Fibroblast of upper back skin (primary cell): ENCODE measurements at regions not wholly inside any gene's neighbourhood (a gene's known extent, or its start where the extent isn't known, plus 50 kb on each side); places are given as distances from the start of the nearest gene placed in this dataset.
"Not testable (repeated sequence)": the region's sequence is repeated elsewhere in the genome, so short reads cannot be mapped to it uniquely, and the experiment has no call there.

ENCODE experiments used
- DNase-seq: peaks from one replicate; pipeline ENCODE4 v3.0.0-alpha.2; 2013

DNA sequence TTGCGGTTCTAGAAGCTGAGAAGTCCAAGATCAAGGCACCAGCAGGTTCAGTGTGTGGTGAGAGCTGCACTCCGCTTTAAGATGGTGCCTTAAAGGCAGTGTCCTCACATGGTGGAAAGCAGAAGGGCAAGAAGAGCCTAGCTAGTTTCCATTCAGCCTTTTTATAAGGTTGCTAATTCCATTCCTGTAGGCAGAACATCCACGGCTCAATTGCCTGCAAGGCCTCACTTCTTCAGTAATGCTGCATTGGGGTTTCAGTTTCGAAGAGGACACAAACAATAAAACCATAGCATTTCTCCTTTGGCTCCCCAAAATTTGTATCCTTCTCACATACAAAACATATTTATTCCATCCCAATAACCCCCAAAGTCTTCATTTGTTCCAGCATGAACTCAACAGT is 109.5 kb upstream of the KCND2 start:
- DNase-seq = no peak

DNA sequence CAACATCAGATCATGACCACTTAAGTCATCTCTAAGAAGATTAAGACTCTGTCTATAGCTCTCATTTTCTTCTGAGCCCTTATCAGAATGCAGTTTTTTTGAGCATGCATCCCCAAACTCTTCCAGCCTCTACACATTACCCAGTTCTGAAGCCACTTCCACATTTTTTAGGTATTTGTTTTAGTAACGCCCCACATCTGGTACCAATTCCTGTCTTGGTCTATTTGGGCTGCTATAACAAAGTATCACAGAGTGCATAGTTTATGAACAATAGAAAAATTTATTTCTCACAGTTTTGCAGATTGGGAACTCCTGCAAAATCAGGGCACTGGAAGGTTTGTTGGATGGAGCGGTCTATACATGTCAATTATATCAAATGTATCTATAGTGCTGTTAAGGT is 107.7 kb upstream of the KCND2 start:
- DNase-seq = peak; percentile 30

DNA sequence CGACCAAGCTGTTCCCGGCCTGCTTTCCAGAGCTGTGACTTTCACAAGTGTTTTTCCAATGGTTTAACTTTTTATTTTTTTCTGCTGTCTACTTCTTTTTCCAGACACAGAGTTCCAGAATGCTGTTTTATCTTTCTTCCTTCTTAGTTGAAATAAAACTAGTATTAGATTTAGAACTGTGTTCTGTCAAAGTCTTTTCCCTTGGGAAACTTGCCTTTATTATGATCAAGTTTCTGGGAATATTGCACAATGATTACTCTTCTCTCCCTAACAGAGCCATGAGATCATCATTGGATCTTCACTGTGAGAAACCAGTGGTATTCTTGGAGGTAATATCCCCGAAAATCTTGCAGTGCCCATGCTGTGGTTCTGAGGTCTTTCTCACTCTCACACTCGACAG is 104.9 kb upstream of the KCND2 start:
- DNase-seq = peak; percentile 80

DNA sequence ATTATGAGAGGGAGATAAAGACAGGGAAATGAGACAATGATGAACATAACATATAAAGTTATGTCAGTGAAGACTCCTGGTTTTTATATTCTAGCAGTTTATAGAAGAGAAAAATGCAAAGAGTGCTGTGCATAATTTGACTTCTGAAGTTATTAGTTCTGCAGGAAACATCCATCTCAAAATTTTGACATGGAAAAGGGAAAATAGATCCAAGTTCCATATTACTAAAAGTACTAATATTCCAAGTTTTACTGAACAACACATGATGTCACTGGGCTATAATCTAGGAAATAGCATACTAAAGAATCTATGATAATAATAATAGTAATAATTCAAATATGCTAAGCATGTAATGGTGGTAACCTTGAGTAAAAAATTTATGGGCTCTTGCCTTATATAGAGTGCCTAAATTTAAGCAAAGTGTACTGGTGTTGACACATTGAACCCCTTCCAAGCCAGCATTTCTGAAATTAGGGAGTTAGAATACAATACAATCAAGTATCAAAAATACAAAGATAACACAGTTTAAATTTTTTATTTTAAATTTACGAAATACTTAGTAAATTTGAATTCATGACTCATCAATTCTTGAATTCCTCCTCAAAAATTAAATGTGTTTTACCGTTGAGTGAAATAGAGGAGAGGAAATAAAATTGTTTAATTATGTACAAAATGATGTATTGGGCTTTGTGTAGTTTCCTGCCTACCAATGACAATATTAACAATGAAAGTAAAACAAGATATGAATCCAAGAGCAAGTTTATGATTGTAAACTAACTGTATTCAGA is 102.8 kb upstream of the KCND2 start:
- DNase-seq = peak; percentile 71

DNA sequence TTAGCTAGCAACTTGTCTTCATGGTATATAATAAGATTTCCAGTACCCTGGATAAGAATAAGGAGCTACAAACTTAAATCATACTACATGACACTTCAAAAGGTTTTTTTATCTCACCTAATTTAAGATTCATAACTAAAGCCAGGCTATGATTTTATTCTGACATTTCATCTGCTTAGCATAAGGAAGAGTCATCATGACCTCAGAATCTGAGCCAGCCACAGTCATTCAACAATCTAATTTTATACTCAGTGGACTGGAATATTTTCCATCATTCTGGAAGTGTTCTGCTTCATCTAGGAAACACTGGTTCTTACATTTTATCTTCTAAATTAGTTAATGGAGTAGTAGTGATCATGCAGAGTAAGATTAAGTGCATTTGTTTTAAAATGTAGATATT is 102.1 kb upstream of the KCND2 start:
- DNase-seq = peak; percentile 56

DNA sequence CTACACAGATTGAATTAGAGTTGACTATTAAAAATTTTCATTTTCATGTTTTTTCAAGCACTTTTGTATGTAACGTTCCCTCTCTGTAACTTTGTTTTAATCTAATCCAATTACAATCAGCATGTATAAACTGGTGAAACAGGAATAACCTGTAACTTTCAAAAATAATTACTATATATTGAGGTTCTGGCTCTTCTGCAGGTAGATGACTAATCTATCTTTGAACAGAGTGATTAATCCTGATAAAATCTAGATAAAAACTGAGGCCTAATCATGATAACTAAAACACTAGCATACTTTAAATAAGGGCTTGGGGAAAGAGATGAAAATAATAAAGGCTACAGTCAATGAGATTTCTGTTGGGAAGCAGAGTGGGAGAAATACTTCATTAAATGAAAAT is 101.6 kb upstream of the KCND2 start:
- DNase-seq = no peak

DNA sequence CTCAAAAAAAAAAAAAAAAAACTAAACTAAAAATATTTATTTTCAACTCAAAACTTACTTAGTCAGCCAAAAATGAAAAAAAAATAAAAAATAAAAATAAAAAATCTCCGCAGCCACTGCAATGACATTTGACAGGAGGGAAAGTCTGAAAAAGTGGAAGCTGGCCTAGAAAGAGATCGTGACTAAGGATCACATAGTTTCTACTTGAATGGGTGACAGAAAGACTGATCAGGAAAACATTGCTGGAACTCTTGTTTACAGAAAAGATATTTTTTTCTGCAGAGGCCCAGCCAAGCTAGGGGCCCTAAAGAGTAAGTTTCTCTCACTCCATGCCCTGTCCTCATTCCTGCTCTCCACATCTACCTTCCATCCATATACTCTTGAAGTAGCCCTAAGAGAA is 92.8 kb upstream of the KCND2 start:
- DNase-seq = no peak

DNA sequence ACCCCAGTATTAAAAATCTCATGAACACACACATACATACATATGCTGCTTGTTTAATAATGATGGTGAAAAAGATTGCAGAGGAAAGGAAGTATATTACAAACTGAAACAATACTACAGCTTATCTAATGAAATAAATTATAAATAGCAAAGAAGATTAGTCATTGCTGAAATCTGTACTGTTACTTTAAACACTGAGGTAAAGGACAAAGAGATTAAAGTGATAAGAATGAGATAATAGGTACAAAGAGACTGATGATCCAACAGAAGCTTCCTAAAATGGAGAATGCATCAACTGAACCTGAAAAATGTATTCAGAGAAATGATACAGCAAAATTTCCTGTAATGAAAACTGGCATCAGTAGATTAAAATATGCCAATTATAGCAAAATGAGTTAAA is 91.5 kb upstream of the KCND2 start:
- DNase-seq = no peak

DNA sequence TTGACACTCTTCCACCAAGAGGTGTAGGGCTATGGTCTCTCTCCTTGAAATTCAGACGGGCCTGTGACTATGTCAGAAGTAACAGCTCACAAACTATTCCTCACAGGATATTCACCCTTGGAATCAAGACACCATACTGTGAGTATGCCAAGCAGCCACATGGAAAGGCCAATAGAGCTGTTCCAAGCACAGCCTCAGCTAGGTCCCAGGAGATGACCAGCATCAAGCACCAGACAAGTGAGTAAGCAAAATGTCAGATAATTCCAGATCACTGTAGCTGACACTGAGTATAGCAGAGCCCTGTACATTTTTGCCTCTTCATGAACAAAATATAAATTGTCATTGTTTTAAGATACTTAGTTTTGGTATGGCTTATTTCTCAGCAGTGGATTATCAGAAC is 88.1 kb upstream of the KCND2 start:
- DNase-seq = peak; percentile 2

DNA sequence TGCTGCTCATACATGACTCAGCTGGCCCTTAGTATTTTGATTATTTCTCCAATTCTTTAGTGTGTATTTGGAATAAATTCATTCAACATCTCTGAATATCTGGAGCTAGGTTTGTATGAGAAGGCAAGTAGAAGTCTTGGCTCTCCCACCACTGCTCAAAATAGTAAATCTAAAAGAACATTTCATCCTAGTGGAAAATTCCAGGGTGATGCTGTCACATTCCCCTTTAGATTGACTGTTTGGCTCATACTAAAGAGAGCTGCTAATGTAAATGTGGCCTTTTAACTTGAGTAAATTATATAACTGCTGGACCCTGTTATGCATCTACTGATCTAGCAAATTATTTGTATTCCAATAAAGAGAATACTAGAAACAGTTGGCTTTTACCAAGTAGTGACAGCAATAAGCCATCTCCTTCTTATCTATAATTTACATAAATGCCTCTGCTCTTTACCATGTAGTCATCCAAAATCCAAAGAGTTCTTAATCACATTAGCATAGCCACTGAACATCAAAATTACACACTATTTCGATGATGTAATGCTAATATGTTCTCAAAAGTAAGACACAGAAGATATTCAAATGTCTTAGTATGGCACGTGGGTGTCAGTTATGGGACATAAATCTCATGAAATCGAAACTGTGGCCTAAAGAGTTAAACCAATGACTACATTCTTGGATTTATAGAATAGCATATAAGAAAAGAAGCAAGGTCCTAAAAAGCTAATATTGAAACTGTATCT is 86.9 kb upstream of the KCND2 start:
- DNase-seq = peak; percentile 52

DNA sequence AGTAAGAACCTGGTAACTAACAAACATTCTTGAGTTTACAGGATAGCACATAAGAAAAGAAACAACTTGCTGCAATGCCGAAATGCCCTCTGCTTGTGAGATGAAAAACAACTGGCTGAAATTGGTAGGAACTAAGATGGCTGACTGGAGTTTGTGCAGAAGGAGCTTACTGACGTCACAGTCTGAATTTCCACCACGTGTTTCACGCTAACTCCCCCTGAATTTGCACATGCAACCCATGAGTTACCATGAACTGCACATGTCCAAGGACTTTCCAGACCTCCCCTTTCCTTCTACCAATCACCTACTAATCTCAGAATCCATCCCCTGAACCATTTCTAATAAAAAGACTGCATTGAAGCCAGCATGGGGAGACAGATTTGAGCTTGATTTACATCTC is 86.3 kb upstream of the KCND2 start:
- DNase-seq = no peak

DNA sequence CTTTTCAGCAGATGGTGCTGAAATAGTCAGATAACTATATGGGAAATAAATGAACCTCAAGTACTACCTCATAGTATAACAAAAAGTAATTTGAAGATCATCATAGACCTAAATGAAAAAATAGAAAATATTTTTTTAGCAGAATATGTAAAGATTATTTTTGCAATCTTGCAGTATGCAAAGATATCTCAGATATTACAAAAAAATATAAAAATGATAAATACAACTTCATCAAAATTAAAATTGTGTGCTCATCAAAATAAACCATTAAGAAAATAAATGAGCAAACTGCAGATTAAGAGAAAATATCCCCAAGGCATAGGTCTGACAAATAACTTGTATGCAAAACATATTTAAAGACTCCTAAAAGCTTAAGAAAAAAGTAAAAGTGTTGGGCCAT is 83.4 kb upstream of the KCND2 start:
- DNase-seq = no peak

DNA sequence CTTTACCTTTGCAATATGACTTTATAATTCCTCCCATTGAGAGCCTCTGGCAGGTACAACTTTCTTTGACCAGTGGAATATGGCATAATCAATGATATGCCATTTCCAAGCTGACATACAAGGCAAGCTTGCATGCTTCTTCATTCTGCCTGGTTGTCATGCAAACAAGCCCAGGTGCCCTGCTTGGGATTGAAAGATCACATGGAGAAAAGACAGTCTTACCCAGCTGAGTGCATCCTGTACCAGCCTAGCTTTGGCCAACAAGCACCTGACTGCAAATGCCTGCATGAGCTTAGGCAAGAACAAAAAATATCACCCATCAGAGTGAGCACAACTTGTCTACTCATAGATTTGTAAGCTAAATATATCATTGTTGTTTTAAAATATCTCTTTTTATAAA is 82.9 kb upstream of the KCND2 start:
- no peak for DNase-seq

DNA sequence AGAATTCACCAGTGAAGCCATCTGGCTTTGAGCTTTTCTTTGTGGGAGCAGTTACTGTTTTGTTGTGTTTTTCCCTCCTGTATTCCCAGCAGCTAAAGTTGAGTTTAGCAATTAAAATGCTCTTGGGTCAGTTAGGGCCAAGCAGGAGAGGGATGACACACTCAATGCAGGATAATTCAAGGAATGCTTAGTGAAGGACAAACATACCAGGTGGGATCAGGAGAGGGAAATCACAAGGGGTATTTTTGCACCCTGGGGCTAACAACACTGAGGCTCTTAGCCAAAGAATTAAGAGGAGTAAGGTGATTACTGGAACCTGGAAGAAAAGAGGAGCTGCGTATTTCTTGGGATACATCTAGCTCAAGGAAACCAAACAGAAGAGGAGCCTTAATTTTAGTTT is 82.4 kb upstream of the KCND2 start:
- DNase-seq = no peak

DNA sequence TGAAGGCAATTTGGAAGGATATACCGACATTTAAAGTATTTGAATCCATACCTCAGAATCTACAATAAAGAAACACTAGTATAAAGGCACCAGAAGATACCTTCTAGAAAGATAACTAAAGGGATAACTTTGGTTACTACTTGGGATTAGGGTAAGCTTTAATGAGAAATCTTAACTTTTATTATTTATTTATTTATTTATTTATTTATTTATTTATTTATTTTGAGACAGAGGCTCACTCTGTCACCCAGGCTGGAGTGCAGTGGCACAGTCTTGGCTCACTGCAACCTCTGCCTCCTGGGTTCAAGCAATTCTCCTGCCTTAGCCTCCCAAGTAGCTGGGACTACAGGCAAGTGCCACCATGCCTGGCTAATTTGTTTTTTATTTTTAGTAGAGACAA is 81.6 kb upstream of the KCND2 start:
- DNase-seq = not testable (repeated sequence)

DNA sequence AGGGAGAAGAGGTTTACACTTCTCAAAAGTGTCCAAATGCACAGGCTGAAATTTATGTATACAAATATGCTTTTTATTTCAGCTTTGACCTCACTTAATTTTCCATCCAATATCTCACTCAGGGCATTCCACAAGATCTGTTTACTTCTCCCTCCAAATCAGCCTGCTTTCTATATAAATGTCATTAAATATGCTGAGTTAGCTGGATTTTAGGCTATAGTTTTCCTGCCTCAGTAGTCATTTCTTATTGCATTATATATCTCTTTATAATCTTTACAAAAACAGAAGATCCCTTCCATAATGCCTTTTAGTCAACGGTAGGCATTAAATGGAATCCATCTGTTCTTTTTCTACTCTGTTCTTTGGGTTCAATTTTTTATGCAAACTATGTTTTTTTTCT is 71.7 kb upstream of the KCND2 start:
- DNase-seq = no peak

DNA sequence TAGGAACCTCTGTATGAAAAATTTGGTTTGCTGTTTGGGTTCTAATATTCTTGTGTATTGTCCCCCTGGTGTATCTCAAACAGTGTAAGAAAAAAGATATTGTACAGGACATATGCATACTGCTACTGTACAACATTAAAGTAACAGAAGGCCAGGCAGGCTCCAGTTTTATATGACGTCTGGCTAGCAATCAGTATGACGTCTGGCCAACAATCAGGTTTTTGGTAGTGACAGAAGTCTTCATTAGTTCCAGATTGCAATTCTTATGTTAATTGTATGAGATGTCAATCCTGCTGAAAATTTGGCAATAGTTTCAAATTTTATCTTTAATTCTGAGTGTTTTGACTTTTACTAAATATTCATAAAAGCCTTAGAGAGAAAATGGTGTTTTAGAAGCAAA is 67.9 kb upstream of the KCND2 start:
- no peak for DNase-seq

DNA sequence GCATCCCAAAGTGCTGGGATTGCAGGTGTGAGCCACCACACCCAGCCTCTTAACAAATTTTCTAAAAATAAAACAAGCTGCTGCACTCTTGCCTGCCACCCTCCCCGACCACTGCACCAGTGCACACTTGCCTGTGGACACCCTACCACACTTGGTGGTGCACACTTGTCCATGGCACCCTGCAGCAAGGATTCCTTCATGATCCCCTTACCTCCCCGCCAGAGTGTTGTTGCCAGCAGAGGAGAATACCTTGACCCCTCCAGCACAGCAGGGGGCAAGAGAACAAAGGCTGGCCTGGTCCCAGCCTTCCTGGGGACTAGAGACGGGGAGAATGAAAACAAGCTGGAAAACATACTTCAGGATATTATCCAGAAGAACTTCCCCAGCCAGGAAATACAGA is 65.9 kb upstream of the KCND2 start:
- DNase-seq = no peak

DNA sequence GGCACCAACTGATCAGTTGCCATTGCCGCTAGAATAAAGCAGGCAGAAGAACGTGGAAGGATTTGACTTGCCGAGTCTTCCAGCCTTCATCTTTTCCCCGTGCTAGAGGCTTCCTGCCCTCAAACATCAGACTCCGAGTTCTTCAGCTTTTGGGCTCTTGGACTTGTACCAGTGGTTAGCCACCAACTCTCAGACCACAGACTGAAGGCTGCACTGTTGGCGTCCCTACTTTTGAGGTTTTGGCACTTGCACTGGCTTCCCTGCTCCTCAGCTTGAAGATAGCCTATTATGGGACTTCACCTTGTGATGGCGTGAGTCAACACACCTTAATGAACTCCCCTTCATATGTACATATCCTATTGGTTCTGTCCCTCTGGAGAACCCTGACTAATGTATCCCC is 57.3 kb upstream of the KCND2 start:
- DNase-seq = no peak

DNA sequence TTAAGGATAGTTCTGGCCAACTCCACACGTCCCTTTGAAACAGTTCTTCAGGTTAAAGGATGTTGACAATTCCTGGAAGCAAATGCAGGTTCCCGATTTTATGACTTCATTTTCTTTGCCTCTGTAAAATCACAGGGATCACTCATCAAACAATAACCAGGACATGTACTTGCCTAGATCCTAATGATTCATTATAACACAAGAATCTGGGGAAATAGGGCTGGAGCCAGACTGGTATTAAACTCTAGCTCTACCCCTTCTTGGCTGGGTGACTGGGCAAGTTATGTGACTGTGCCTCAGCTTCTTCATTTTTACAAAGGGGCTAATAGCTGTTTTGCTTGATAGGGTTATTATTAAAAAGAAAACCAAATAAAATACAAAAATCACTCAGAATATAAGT is 56.0 kb upstream of the KCND2 start:
- DNase-seq = no peak

DNA sequence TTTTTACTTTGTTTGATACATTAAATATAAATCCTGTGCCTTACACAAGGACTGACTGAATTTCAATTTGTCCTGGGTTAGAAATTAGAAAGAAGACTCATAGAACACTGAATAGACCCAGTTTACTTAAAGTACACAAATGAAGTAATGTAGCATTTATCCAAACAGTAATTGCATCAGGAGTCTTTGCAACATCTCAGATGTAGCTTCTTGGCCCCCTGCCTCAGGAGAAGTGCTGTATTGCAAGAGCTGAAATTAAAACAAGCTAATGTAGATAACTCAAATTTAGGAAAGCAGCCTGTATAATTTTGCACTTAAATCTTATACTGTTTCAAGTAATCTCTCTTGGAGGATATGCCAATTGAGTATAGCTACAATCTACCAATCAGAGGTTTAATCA is 54.3 kb upstream of the KCND2 start:
- DNase-seq = peak; percentile 4

DNA sequence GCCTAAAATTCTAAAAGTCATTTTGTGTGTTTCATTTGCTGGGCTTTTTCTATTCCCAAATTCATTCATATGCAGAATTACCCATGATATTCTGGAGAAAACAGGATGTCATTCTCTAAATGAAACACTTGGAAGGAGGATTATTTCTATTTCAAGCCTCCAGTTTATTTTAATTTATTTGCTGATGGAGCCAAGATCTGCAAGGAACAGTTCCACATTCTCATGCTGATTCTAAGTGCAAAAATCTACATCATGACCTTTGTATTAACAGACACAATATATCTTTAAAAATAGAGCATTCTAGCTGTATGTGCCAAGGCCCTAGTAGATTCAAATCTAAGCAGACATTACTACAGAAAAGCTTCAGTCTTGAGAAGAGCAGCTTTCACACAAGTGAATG is 51.3 kb upstream of the KCND2 start:
- no peak for DNase-seq
